Keratinocyte (primary cell): ENCODE measurements at regions not wholly inside any gene's neighbourhood (a gene's known extent, or its start where the extent isn't known, plus 50 kb on each side); places are given as distances from the start of the nearest gene placed in this dataset.

Source experiments
- DNase-seq: peaks from one replicate; pipeline ENCODE4 v3.0.0-alpha.2; 2011; ENCODE audit warnings: low read depth, missing footprints, low spot score
- FAIRE-seq: peaks from 2 replicates; lab custom pipeline; 2011; peaks lifted over from hg19 to GRCh38; lab: Jason Lieb, UNC
- H2AFZ ChIP-seq: 2 replicates; pipeline ENCODE4 v1.6.0; 2012; ENCODE audit warnings: low read length, control low read depth, inconsistent platforms; ENCODE audit not compliant: control insufficient read depth
- H3K27ac ChIP-seq: 2 replicates; pipeline ENCODE4 v1.5.1; 2011; ENCODE audit warnings: low read length; ENCODE audit not compliant: control insufficient read depth, insufficient read depth
- H3K27me3 ChIP-seq: 3 replicates; pipeline ENCODE4 v1.6.0; 2011; ENCODE audit warnings: low read length; ENCODE audit not compliant: control insufficient read depth, insufficient read depth; ENCODE audit errors: extremely low read depth
- H3K36me3 ChIP-seq, 2 experiments: 2 replicates in 1 of 2; 3 replicates in 1 of 2; pipeline ENCODE4 v1.5.1; 2011; ENCODE audit warnings: low read length in 2 of 2, mild to moderate bottlenecking in 1 of 2; ENCODE audit not compliant: control insufficient read depth in 2 of 2, insufficient read depth in 2 of 2; ENCODE audit errors: extremely low read depth in 1 of 2
- H3K4me1 ChIP-seq: 3 replicates; pipeline ENCODE4 v1.5.1; 2011; ENCODE audit warnings: low read length; ENCODE audit not compliant: control insufficient read depth, insufficient read depth; ENCODE audit errors: extremely low read depth
- H3K4me2 ChIP-seq: 3 replicates; pipeline ENCODE4 v1.6.0; 2011; ENCODE audit warnings: low read depth, low read length; ENCODE audit not compliant: control insufficient read depth, insufficient read depth; ENCODE audit errors: extremely low read depth
- H3K4me3 ChIP-seq, 3 experiments: fragments of 200-600 bp in 1 of 3; sonication (generic) in 1 of 3; 2 replicates in 2 of 3; 3 replicates in 1 of 3; pipeline ENCODE4 v1.5.1; 2011 to 2016; ENCODE audit warnings: low read length in 3 of 3, mild to moderate bottlenecking in 3 of 3, control low read depth in 2 of 3, inconsistent platforms in 1 of 3, low read depth in 1 of 3, mixed read lengths in 1 of 3, mixed run types in 1 of 3, moderate library complexity in 1 of 3; ENCODE audit not compliant: control insufficient read depth in 2 of 3, insufficient read depth in 2 of 3; ENCODE audit errors: extremely low read depth in 1 of 3
- H3K79me2 ChIP-seq: 2 replicates; pipeline ENCODE4 v1.6.0; 2012; ENCODE audit warnings: low read length; ENCODE audit not compliant: control insufficient read depth, insufficient read depth
- H3K9ac ChIP-seq: 3 replicates; pipeline ENCODE4 v1.6.0; 2011; ENCODE audit warnings: low read length; ENCODE audit not compliant: control insufficient read depth, insufficient read depth; ENCODE audit errors: extremely low read depth
- H3K9me1 ChIP-seq: 3 replicates; pipeline ENCODE4 v1.6.0; 2011; ENCODE audit warnings: low read length; ENCODE audit not compliant: control insufficient read depth, insufficient read depth; ENCODE audit errors: extremely low read depth
- H3K9me3 ChIP-seq: 2 replicates; pipeline ENCODE4 v1.5.1; 2012; ENCODE audit warnings: low read depth, low read length; ENCODE audit not compliant: control insufficient read depth
- H4K20me1 ChIP-seq: 3 replicates; pipeline ENCODE4 v1.6.0; 2011; ENCODE audit warnings: low read length; ENCODE audit not compliant: control insufficient read depth, insufficient read depth; ENCODE audit errors: extremely low read depth
- EZH2 ChIP-seq: IDR thresholded peaks from one replicate; pipeline ENCODE4 v1.6.1; 2012; ENCODE audit warnings: inconsistent platforms, mild to moderate bottlenecking, low read length, moderate library complexity
- dilution Hi-C: fragments of 300-500 bp; cut with MboI; formaldehyde crosslinking; loops from one replicate; pipeline ENCODE4 v1.7.0; 2020; ENCODE audit warnings: low sequenced_read_pairs; ENCODE audit not compliant: extremely low pct_ligation_motif_present
- TF ChIP-seq, protein P1 (sequence below), 3 experiments: IDR thresholded peaks in 1 of 3; conservative IDR thresholded peaks in 1 of 3; optimal IDR thresholded peaks in 1 of 3; 2 replicates in 2 of 3; 3 replicates in 1 of 3; pipeline versions ENCODE3 to v1.5.1; 2011; ENCODE audit warnings: low read length in 3 of 3, mild to moderate bottlenecking in 3 of 3, moderate library complexity in 2 of 3, control low read depth in 1 of 3, inconsistent platforms in 1 of 3; ENCODE audit not compliant: insufficient read depth in 2 of 3; ENCODE audit errors: extremely low read depth in 1 of 3

DNA sequence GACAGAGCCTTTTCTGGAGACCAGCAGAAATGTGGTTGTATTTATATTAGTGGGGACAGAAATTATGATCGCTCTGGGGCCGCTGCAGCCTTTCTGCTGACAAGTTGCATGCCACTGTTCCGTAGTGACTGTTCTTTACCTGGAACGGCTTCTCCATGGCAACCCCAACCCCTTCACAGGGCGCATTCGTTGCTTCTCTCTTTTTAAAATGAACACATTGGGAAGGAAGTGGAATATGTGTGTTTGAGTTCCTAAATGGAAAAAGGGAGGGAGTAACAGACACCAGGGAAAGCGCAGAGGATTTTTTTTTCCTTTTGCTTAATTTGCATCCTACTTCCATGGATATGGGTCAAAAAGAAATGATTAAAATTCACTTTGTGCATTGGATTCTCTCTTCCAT lies 482.0 kb upstream of the SUCLG2 start:
- TF ChIP-seq, protein P1, sequence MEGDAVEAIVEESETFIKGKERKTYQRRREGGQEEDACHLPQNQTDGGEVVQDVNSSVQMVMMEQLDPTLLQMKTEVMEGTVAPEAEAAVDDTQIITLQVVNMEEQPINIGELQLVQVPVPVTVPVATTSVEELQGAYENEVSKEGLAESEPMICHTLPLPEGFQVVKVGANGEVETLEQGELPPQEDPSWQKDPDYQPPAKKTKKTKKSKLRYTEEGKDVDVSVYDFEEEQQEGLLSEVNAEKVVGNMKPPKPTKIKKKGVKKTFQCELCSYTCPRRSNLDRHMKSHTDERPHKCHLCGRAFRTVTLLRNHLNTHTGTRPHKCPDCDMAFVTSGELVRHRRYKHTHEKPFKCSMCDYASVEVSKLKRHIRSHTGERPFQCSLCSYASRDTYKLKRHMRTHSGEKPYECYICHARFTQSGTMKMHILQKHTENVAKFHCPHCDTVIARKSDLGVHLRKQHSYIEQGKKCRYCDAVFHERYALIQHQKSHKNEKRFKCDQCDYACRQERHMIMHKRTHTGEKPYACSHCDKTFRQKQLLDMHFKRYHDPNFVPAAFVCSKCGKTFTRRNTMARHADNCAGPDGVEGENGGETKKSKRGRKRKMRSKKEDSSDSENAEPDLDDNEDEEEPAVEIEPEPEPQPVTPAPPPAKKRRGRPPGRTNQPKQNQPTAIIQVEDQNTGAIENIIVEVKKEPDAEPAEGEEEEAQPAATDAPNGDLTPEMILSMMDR (optimal IDR thresholded peaks at IDR 0.05 in 1 of 3, IDR thresholded peaks at IDR 0.05 in 1 of 3, conservative IDR thresholded peaks at IDR 0.05 in 1 of 3; ENCODE audit: extremely low read depth in 1 of 3, insufficient read depth in 2 of 3, low read length in 3 of 3): no peak
- TF ChIP-seq EZH2: no peak
- H3K4me1 ChIP-seq: no peaks in the 10 kb centered on the region
- H3K4me3 ChIP-seq: no peak overlapping the region
- dilution Hi-C loops: no loop called here
- H3K4me2 ChIP-seq: no peak overlapping the region
- no peaks in the 10 kb centered on the region for H3K9me3 ChIP-seq
- FAIRE-seq: no peak
- no peak overlapping the region for H3K9ac ChIP-seq
- H4K20me1 ChIP-seq: no peaks in the 10 kb centered on the region
- no peaks in the 10 kb centered on the region for H3K36me3 ChIP-seq
- H3K27ac ChIP-seq: no peak overlapping the region
- no peaks in the 10 kb centered on the region for H3K27me3 ChIP-seq
- no peak overlapping the region for H2AFZ ChIP-seq
- no peak for DNase-seq
- H3K79me2 ChIP-seq: no peaks in the 10 kb centered on the region
- no peaks in the 10 kb centered on the region for H3K9me1 ChIP-seq

DNA sequence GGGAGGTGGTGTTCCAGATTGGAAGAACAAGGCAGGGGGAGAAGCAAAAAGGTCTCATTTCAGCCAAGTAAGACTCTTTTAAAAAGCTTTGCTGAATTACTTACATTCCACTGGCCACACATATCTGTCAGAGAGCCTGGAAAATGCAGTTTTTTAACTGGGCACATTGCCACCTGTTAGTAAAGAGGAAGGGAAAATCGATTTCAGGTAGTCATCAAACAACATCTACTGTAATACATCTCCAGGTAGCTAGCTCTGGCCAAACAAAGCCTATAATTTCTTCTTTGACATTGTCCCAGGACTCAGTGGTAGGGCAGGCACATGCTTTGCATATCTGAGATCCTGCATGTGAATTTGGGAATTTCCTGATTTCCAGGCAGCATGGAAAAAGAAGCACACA lies 480.7 kb upstream of the SUCLG2 start:
- TF ChIP-seq, protein P1 (optimal IDR thresholded peaks at IDR 0.05 in 1 of 3, IDR thresholded peaks at IDR 0.05 in 1 of 3, conservative IDR thresholded peaks at IDR 0.05 in 1 of 3; ENCODE audit: extremely low read depth in 1 of 3, insufficient read depth in 2 of 3, low read length in 3 of 3): no peak
- TF ChIP-seq EZH2: no peak
- H3K79me2 ChIP-seq: no peaks in the 10 kb centered on the region
- no peaks in the 10 kb centered on the region for H4K20me1 ChIP-seq
- dilution Hi-C loops: no loop called here
- no peak overlapping the region for H3K4me2 ChIP-seq
- H3K9me1 ChIP-seq: no peaks in the 10 kb centered on the region
- no peak for DNase-seq
- H3K27ac ChIP-seq: no peak overlapping the region
- no peak overlapping the region for H3K9ac ChIP-seq
- H3K4me3 ChIP-seq: no peak overlapping the region
- no peak overlapping the region for H2AFZ ChIP-seq
- no peaks in the 10 kb centered on the region for H3K27me3 ChIP-seq
- no peak for FAIRE-seq
- no peaks in the 10 kb centered on the region for H3K4me1 ChIP-seq
- no peaks in the 10 kb centered on the region for H3K36me3 ChIP-seq
- no peaks in the 10 kb centered on the region for H3K9me3 ChIP-seq
